HG02970 (cell line): ENCODE measurements at regions not wholly inside any gene's neighbourhood (a gene's known extent, or its start where the extent isn't known, plus 50 kb on each side); places are given as distances from the start of the nearest gene placed in this dataset.
"Not testable (repeated sequence)": the region's sequence is repeated elsewhere in the genome, so short reads cannot be mapped to it uniquely, and the experiment has no call there.

ENCODE experiments used
- ATAC-seq: cut with Tn5 transposase; IDR thresholded peaks from one replicate; pipeline ENCODE4 v1.9.1; 2021; ENCODE audit warnings: mild to moderate bottlenecking, moderate library complexity, moderate number of reproducible peaks; ENCODE audit not compliant: unreplicated experiment, low FRiP score

DNA sequence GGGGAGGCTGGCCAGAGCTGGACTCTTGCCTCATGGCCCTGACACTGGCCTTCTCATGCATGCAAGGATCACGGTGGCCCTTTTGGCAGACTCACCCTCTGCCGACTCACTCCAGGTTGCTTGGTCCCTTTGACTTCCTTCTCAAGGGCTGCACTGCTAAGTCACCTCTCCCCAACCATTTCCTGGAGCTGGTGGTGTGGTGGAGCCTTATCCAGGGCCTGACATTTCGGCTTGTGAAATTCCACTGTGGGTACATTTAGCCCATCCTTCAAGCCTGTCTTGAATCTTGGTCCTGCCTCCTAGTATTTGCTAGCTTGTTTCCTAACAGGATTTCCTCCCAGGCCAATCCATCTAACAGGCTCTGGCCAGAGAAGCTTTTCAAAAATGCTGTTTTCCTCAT is 52.6 kb upstream of the JUN start:
- ATAC-seq: no peak

DNA sequence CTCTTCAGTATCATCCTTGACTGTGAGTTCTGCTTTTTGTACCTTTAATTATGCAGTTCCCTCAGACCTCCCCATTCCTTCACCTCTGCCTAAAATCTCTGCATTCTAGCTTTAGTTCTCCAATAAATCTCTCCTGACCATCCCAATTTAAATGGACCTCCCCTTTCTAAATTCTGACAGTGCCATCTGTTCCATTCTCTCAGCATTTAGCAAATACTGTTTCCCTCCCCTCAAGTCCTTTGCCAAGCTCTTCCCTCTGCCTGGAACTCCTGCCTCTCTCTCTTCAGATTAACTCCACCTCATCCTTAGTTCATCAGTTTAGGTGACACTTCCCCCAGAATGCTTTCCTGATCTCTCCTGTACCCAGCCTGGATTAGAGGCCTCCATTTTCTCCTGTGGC is 54.0 kb upstream of the JUN start:
- no peak for ATAC-seq

DNA sequence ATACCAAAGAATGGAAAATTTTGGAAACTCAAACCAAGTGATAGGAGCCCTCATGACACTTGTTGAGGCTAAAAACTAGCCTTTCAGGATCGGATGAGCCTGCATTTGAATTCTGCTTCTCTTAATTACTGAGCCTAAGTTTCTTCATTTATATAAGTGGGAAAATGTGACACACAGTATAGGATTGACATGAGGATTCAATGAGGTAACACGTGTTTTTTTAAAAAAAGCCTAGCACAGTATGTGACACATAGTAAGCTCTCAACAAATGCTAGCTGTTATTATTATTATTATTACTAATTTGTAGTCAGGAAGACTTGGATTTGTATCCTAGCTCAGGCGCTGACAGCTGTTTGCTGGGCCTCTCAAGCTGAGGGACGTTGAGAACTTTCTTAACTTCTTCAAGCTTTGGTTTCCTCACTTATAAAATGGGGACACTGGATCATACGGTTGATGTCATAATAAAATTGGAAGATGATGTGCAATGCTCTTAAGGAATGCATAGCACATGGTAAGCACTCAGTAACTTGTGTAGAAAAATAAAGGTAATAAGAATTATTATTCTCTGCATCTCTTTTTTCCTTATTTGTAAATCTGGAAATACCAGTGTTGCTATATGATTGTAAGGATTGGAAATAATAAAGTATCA is 55.4 kb upstream of the JUN start:
- ATAC-seq: no peak

DNA sequence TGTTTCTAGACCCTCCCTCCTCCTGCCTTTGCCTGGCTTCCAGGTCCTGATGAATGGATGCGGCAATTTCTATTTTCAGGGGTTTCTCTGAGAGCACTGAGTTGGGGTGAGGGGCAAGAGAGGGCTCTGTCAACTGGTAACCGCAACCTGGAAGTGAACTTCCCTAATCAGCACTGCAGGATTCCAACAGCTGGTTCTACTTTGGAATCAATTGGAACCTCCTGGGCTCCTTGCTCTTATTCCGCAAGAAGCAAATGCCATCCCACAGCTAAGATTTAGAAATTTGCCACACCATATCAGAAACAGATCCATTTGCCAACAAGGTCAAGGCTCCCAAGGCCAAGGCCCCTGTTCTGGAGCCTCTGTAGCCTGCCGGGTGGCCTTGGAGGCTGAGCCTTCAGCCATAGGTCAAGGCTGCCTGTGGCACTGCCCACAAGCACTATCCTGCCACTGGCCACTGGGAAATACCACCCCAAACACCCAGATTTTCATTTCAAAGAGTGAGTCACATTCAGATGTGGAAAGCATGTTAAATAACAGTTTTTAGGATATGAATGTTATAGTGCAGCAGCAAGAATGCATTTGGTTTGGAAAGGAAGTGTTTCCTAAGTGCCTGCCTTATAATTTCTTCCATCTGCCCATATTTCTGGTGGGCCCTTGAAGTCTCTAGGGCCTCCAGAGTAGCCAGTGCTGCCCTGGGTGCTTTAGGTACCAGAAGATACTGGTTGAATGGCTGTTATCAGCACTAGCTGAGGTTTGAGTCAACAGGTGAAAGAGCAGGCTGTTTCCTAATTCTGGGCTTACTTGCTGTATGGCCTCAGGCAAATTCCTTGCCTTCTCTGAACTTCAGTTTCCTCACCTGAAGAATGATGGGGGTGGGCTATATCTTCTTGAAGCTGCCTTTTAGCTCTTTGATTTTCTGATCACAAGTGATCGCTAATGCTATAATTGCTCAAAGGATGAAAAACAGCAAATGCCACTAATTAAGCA is 56.3 kb upstream of the JUN start:
- ATAC-seq: no peak

DNA sequence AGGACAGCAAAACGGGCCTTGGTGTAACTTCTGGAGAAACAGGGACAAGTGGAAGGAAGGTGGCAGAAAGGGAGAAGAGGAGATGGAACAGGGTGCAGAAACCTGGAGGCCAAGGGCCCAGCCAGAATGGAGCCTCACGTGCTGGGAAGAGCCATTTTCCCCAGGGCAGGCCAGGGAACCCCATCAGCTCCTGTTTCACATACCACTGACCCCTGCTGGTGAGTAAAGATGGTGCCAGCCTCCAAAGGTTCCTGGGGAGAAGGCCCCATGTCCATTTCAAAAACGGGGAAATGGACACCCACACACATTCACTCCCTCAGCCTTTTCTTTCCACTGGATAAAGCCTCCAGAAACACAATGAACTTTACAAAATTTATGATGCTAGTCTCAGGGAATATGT is 57.6 kb upstream of the JUN start:
- ATAC-seq: no peak

DNA sequence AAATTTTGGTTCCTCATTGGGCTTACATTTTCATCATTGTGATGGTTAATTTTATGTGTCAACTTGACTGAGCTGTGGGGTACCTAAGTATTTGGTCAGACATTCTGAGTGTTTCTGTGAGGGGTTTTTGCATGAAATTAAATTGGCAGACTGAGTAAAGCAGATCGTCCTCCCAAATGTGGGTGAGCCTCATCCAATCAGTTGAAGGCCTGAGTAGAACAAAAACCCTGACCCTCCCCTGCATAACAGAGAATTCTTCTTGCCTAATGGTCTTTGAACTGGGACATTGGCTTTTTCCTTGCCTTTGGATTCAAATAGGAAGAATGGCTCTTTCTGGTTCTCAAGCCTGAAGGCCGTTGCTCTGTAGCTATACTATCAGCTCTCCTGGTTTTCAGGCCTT is 59.1 kb upstream of the JUN start:
- no peak for ATAC-seq

DNA sequence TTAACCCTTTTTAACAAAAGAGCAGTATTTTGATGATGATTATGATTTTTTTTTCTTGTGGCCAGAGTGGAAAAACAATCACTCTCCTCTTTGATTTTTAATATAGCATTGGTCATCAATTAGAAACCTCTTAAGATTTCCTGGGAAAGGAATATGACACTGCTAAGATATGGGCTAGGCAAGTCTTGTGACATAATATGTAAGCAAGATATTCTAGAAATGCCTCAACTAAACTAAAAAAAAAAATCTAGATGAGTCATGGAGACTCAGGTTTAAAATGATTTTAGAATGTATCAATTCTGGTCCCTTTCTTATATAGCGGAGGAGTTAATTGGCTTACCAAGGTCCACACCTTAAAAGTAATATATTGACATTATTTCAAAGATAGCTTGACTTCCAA is 60.3 kb upstream of the JUN start:
- no peak for ATAC-seq

DNA sequence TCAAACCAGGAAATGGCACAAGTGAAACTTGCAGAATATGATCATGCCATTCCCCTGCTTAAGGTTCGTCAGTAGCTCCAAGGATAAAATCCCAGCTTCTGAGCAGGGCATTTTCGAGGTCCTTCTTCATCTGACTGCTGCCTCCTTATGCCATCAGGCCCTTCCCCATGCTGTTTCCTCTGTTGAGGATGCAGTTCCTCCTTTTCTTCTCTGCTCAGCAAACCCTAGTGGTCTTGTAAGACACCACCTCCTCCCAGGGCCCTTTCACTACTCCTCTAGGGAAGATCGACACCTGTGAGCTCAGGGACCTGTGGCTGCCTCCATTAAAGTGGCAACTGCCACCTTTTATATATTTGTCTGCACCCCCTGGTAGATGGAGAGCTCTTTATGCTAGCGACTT is 62.1 kb upstream of the JUN start:
- ATAC-seq: no peak

DNA sequence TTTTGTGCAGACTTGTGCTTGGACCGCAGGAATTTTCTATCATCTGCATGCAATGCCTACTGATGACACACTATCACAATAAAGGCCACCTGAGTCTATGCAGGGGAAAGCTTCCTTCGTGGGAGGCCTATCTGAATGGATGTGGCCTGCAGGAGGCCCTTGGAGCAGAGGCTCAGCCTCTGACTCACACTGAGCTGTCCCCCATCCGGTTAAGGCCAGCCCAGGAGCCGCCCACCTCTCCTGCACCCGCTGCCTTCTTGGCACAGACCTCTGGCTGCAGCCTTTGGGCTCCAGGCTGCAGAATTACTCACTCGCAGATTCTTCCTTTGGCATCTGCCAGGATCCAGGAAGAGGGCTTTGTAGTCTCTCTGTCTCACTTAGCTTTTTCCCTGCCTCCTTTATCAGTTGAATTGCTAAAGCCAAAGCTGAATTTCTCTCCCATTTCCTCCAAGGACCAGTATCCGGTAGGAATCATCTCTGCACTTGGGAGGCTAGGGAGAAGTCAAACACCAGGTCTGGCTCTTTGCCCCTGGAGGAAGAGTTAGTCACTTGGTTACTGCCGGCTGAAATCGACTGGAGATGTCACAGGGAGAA is 65.1 kb upstream of the JUN start:
- no peak for ATAC-seq

DNA sequence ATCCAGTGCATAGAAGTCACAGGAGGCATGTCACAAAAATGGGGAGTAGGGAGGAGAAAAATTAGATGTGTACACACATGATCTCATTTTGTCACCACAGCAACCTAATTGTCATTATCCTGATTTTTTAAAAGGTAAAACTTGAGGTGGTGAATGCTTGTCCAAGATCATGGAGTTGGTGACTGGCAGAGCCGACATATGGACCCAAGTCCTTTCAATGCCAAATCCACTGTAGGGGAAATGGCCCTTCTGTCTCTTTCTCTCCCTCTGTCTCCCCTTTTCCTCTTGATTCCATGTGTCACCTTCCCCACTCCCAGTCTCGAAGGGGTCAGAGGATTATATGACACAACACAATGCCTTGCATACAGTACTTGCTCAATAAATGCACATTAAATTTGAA is 65.7 kb upstream of the JUN start:
- ATAC-seq: no peak

DNA sequence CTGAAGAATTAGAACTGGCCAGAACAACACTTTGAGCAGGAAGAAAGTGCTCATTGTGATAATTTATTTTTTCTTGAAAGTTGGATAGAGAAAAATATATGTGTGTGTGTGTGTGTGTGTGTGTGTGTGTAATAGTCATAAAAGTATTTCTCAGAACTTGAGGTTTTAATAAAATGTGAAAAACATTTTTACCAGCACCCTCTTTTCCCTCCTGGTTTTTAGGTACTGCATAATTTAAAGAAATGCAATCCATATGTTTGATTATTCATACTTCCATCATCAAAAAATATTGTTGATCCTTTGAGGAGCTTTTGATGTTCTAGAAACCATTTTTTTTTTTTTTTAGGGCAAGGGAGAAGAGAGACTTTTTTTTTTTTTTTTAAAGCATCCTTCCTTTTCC is 66.8 kb upstream of the JUN start:
- ATAC-seq: no peak

DNA sequence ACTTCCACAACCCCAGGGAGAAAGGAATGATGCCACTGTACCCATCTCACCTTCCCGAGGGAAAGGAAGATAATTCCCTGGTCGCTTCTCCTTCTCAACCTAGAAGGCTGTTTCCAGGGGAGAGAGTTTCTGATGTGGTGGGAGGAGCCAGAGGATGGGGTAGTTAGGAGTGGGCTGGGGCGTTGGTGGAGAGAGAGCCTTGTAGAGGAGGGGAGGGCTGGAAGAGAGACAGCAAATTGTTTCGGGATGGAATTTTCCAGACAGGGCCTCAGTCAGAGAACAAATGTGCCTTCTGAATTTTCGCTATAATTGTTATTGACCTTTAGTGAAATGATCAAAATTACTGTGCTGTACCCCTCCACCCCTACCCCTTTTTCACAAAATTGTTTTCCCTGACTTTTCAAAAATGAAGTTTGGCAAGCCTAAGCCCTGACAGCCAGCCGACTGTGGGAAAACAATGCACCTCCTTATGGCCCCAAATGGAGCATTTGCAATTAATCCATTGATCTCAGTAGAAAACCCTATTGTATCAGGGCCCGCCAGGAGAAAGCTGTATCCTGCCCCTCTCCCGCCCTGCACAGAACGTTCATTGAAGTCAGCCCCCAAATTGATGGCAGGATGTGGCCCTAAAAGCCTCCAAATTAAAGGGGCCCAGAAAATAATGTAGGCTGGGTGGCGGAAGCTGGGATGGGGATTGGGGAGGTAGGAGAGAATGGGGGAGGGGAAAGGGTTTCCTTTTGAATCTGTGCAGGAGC is 69.1 kb upstream of the JUN start:
- no peak for ATAC-seq

DNA sequence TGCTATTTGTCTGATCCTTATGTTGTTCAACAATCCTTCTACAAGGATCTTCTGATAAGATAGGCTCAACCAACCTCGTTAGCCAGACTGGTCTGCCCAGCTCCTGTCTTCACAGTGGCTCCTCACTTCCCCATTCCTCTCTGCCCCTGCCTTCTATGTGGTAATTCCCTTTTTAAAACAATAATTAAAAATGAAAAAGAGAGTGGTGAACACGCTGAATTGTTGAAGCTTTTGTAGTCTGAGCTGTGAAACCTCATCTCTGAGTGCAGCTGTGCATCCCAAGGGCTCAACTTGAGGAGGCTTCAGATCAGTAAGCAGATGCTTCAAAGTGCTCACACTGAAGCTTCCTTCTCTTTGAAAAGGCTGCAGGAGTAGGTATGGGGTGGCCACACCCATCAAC is 70.7 kb upstream of the JUN start:
- no peak for ATAC-seq

DNA sequence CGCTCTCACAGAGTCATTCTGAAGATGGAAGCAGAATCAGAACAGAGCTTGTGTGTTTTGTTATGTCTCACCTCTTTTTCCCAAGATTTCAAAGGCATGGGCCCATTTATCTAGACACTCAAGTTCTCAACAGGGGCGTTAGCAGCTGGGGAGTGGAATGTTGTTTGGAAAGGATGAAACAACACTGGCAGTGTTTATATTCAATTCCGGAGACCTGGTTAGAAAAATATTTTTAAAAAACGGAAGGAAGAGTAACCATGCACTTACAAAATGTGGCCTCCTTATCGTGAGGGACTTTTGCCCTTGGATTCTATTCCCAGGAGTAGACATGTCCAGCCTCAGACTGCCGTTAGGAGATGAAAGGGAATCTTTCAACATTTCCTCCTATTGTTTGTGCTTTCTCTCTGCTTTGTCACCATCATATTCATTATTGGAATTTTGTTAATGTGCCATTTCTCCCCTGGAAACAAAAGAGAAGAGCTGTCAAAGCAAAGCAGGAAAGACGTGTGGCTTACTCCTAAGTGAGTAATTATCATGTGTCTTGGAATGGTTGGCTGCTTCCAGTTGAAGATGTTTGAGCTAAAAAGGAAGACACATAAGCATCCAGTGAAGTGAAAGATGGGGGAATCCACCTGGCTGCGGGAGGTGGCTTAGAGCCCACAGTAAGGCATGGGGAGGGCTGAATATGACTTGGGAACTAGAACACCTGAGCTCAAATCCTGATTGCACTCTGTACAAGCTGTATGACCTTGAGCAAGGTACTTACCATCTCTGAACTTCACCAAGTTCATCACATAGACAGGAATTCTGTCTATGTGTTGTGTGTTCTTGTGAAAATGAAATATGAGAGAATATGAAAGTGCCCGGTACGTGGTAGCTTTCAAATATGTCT is 71.7 kb upstream of the JUN start:
- ATAC-seq: no peak

DNA sequence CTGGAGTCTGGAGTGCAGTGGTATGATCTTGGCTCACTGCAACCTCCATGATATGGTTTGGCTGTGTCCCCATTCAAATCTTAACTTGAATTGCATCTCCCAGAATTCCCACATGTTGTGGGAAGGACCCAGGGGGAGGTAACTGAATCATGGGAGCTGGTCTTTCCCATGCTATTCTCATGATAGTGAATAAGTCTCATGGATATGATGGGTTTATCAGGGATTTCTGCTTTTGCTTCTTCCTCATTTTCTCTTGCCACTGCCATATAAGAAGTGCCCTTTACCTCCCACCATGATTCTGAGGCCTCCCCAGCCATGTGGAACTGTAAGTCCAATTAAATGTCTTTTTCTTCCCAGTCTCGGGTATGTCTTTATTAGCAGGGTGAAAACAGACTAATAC is 72.4 kb upstream of the JUN start:
- ATAC-seq: not testable (repeated sequence)

DNA sequence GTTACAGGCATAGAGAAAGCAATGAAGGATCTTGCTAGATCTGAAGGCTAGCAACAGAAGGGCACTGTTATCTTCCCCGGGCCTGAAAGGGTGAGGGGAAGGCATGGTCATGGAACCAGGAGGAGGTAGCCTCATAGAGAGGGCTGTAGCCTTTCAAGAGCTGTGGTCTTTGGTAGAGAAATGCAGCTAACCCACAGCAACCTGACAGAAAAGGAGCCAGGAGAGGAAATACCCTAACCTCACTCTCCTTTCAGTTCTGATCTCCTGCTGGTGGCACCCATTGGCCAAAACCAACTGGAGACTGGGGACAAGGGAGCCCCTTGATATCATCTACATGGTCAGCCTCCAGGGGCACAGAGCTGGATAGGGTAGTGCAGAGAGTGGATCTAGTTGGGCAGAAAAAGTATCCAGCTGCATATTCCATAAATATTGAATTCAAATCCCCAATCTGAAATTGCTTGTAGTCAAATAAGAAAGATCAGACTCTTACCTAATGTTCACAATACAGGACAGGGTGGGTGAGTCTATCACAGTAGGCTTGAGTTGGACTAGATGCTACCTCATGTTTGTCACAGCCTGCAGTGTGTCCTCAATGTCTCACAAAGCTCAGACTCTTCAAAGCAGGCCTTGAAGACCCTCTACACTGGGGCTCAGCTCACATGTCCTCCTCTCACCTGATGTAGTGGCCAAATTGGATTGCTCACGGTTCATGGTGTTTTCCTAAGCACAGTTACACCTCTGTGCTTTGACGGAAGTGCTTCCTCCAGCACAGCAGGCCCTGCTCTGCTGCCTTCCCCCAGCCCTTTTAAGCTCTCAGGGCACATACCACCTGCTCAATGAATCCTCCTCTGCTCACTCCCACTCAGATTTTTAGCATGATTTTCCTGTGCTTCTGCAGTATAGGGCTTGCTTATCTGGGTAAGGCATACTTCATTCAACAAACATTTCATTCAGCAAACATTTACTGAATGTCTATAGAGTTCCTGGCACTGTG is 74.1 kb upstream of the JUN start:
- no peak for ATAC-seq

DNA sequence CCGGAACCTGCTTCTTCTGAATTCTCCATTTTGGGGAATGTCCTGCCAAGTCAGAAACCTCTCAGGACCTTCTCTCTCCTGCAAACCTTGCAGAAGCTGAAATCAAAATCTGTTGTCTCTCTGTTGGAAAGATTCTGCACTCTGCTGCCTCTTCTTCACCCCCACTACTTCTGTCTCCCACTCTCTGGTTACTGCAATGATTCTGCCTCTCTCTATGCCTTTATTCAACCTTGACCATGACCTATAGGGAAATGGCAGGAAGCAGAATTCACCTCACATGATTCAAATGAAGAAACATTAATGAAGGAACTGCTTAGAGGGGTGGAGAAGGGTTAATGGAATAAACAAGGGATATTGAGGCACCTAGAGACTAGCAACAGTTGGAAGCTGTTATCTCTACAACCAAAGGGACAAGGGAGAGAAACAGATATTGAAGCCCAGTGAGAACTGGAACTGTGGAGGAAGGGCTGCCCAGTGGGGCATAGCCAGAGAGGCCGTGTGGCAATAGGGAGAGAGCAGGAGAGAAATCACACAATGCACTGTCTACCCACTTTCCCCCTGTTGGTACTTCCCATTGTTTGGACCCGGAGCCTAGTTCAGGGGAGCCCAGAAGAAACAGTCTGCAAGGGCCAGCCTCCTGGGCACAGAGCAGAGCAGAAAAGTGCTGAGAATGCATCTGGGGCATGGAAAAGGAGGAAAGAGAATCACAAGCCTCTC is 76.1 kb upstream of the JUN start:
- ATAC-seq: no peak

DNA sequence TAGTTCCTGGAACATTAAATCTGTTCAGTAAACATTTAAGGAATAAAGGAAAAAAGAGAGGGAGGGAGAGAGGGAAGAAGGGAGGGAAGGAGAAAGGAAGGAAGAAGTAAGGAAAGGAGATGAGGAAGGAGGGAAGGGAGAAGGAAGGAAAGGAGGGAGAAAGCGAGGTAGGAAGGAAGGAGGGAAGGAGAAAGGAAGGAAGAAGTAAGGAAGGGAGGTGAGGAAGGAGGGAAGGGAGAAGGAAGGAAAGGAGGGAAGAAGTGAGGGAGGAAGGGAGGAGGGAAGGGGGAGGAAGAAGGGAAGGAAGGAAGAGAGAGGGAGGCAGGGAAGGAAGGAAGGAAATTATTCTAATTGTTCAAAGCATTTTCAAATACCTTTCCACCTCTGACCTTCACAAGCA is 77.2 kb upstream of the JUN start:
- no peak for ATAC-seq
